B cell (primary cell): ENCODE measurements at regions not wholly inside any gene's neighbourhood (a gene's known extent, or its start where the extent isn't known, plus 50 kb on each side); places are given as distances from the start of the nearest gene placed in this dataset.

ENCODE experiments used
- EZH2 ChIP-seq: IDR thresholded peaks from 2 replicates; pipeline ENCODE4 v1.6.1; 2012; ENCODE audit warnings: borderline replicate concordance, low read depth, mild to moderate bottlenecking, moderate library complexity, low read length; ENCODE audit not compliant: insufficient read depth, poor library complexity, severe bottlenecking
- TF ChIP-seq, protein P1 (sequence below): fragments of 200-600 bp; IDR thresholded peaks from one replicate; pipeline ENCODE4 v1.8.0; 2022; ENCODE audit warnings: antibody characterized with exemption, mild to moderate bottlenecking

- TF ChIP-seq, protein P1, sequence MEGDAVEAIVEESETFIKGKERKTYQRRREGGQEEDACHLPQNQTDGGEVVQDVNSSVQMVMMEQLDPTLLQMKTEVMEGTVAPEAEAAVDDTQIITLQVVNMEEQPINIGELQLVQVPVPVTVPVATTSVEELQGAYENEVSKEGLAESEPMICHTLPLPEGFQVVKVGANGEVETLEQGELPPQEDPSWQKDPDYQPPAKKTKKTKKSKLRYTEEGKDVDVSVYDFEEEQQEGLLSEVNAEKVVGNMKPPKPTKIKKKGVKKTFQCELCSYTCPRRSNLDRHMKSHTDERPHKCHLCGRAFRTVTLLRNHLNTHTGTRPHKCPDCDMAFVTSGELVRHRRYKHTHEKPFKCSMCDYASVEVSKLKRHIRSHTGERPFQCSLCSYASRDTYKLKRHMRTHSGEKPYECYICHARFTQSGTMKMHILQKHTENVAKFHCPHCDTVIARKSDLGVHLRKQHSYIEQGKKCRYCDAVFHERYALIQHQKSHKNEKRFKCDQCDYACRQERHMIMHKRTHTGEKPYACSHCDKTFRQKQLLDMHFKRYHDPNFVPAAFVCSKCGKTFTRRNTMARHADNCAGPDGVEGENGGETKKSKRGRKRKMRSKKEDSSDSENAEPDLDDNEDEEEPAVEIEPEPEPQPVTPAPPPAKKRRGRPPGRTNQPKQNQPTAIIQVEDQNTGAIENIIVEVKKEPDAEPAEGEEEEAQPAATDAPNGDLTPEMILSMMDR, result no peak
- TF ChIP-seq EZH2, result no peak
Measured at GRCh38 chr9:99591770-99592169, 229.9 kb upstream of the NR4A3 start.
